Globus pallidus (tissue), 1 donor: ENCODE measurements at regions not wholly inside any gene's neighbourhood (a gene's known extent, or its start where the extent isn't known, plus 50 kb on each side); places are given as distances from the start of the nearest gene placed in this dataset.

Experiments
- DNase-seq: peaks from one replicate; pipeline ENCODE4 v3.0.0-alpha.2; 2015; ENCODE audit warnings: low spot score

- DNase-seq: no peak
Measured at GRCh38 chr12:66915306-66915904, 236.5 kb upstream of the GRIP1 start.

DNA sequence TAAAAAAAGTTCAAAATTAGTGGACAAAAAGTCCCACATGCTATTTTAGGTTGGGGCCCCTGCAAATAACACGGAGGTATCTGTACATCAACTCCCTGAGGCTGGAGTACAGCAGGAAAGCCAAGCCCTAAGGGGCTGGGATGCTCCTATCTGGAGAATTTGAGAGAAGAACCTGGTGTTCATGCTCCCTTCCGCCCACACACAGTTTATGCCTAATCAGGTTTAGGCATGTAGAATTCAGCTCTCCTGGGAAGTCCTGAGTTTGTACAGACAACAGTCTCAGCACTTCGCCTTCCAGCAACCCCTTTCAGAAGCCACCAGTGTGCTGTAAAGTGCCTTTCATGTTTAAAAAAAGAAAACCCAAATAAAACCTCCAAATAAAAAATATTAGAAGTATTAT lies 237.3 kb upstream of the GRIP1 start:
- no peak for DNase-seq

GRCh38 chr12:66919466-66919865 lies 240.6 kb upstream of the GRIP1 start:
- DNase-seq: no peak

DNA sequence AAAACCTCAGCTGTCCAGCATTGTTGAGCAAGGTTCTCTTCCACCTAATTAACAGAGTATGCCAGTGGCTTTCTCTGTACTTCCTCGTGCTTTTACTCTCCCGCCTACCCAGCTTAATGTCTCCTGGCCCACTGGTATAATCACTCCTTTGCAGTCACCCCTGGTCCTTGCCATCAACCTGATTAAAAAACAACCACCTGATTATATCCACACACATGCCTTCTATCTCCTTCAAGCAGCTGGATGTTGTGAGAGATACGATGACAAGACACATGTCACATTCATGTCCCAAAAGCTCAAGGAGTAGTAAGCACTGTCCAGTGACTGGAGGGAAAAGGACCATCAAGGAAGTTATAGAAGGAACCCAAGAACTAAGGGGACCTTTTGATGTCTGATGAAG lies 241.3 kb upstream of the GRIP1 start:
- DNase-seq: no peak

- DNase-seq: no peak
Measured at GRCh38 chr12:66921151-66921550, 242.3 kb upstream of the GRIP1 start.

DNA sequence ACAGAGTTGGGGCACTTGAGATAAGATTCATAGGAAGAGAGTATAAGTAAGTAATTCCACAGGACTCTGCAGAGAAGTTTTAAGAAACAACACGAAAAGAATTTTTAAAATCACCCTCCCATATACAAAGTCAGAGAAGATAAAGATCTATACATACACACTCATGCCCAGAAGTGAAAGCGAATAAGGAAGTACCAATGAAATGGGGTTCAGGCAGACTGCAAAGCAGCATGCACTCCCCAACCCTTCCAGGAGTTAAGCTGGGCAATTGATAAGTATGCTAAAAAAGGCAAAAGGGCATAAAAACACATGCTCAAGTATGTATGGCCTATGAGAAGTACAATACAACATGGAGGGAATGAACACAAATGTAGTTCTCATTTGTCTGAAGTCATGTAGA lies 246.2 kb upstream of the GRIP1 start:
- no peak for DNase-seq

DNA sequence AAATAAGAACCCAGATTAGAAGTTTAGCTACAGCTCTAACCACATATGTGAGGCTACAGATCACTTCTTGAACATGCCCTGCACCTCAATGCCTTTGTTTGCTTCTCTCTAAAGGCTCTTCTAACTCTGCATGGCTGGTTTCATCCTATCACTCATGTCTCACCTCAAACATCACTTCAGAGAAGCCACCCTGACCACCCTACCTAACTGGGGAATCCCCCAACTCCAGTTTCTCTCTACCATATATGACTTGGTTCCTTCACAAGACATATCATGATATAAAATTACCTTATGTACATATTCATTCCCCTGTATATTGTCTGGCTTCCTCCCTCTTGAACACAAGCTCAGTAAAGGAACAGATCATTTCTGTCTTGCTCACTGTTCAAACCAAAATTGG lies 250.2 kb upstream of the GRIP1 start:
- DNase-seq: no peak

- no peak for DNase-seq
Measured at GRCh38 chr12:66931091-66931490, 252.2 kb upstream of the GRIP1 start.

DNA sequence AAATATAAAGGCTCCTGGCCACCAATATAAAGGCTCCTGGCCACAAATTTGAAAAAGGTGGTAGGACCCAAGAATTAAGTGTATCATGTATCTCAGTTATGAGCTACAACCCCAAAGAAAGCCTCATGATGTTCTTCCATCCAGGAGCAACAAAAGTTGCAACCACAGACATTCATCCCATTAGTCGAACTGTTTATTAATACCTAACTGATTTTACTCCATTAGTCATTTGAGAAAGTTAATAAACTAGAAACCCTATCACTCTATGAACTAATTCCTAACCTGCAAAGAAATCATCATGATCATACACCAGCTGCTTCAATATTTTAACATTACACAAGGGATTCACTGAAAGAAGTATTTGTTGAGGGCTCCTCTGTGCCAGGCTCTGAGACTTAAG lies 253.2 kb upstream of the GRIP1 start:
- DNase-seq: no peak

DNA sequence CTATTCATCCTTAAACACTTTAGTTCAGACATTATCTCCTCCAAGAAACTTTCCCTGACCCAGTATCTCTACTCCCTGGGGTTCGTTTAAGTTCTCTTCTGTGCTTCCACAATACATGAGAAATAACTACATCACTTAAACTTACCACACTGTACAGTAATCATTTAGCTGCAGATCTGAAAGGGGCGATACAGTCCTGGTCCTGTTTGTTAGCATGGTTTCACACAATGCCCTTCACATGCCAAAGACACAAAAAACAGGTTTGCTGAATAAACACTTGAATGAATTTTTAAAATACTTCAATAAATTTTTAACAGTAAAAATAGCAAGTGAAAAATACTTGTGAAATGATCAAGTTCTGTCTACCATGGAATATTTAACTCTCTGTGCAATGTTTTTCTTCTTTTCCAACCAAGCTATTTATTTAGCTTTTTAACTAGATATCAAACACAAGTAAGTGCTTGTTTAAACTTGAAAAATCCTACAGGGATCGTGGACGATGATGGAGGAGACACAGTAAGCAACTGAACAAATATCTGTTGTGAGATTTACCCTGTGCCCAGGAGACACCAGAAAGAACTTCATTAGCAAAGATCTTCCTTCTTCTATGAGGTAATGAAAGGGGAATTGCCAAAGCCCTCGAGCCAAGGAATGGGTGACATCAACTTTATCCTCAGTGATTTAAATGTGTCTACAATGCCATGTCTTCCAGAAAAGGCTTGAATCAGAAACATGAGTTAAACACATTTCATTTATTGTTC lies 255.6 kb upstream of the GRIP1 start:
- no peak for DNase-seq

GRCh38 chr12:66941150-66941549 lies 262.3 kb upstream of the GRIP1 start:
- no peak for DNase-seq

DNA sequence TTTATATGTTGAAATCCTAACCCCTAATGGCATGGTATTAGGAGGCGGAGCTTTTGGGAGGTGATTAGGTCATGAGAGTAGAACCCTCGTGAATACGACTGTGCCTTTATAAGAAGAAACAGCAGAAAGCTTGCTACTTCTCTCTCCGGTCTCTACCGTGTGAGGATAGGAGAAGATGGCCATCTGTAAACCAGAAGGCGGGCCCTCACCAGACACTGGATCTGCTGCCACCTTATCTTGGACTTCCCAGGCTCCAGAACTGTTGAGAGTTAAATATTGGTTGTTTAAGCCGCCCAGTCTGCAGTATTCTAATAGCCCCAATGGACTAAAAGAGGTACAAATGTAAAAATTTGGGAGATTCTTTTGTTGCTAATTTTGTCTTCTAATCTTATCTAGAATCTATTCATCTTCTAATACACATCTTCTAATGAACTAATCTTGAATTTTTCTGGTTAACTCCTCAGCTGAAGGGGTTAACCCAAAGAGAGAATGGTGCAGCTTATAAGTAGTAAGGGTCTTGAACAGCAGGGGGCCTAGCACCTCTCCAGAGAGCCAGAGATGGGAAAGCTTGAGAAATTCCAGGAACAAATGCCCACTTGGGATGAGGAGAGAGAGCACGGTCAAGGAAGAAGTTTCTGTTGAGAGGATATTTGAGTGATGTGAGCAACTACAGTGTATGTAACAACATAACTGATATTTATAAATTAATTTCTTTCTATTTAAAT lies 264.0 kb upstream of the GRIP1 start:
- no peak for DNase-seq

DNA sequence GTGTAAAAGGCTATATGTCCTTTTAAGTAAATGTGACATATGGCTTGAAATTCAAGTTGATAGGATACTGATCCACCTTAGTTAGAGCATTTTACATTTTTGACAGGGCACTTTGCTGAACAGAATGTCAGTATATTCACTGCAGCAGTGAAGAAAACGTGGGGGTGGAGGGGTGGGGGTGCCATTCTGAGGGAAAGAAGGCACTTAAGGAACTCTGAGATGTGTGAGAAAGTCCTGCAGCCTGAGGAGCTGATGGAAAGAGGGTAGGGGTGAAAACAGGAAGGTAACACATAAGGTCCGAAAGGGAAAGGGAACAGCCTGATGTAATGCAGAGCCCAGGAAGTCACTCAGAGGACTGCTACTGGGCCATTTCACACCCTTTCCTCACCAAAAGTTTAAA lies 265.5 kb upstream of the GRIP1 start:
- no peak for DNase-seq

DNA sequence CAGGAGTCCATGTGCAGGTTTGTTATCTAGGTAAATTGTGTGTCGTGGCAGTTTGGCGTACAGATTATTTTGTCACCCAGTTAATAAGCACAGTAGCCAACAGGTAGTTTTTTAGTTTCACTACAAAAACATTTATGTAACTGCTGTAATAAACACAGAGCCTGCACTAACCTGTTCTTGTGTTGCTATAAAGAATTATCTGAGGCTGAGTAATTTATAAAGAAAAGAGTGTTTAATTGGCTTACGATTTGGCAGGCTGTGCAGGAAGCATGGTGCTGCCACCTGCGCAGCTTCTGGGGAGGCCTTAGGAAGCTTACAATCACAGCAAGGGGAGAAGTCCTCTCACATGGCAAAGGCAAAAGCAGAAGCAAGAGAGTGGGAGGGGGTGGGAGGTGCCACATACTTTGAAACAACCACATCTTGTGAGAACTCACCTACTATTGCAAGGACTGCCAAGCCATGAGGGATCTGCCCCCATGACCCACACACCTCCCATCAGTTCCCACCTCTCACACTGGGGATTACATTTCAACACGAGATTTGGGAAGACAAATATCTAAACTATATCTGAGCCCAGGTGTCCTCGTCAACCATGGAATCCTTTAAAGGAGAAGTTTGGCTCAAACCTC lies 266.4 kb upstream of the GRIP1 start:
- DNase-seq: no peak

- DNase-seq: no peak
Measured at GRCh38 chr12:66947119-66947518, 268.2 kb upstream of the GRIP1 start.

DNA sequence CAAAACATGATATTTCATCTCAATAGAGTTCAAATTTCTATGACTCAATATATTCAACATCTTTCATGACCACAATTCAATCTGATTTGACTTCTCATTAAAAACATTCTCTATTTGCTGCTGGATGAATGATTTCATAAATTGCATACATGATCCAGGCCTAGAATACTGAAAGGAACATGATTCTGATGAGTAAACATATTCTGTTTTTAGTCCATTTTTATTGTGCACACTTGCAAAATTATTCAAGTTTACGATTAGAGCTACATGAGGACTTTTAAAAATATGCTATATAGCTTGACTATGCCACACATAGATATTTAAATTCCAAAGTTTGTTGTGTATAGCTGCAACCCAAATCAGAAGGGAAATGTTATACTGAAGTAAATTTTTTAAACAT lies 273.8 kb upstream of the GRIP1 start:
- no peak for DNase-seq

GRCh38 chr12:66956300-66956699 lies 277.4 kb upstream of the GRIP1 start:
- no peak for DNase-seq

- DNase-seq: no peak
Measured at GRCh38 chr12:66959276-66959675, 280.4 kb upstream of the GRIP1 start.

GRCh38 chr12:66960006-66960405 lies 281.1 kb upstream of the GRIP1 start:
- no peak for DNase-seq

GRCh38 chr12:66960704-66961690 lies 282.1 kb upstream of the GRIP1 start:
- DNase-seq: no peak

- DNase-seq: no peak
Measured at GRCh38 chr12:66962290-66962689, 283.4 kb upstream of the GRIP1 start.

- DNase-seq: no peak
Measured at GRCh38 chr12:66963901-66964300, 285.0 kb upstream of the GRIP1 start.
